OCI-LY1 (cell line): ENCODE measurements at regions not wholly inside any gene's neighbourhood (a gene's known extent, or its start where the extent isn't known, plus 50 kb on each side); places are given as distances from the start of the nearest gene placed in this dataset.

Experiments
- CTCF ChIP-seq: fragments of 200-600 bp; sonication (generic), shearing (Covaris generic); IDR thresholded peaks from 2 replicates; pipeline ENCODE4 v1.5.1; 2017; ENCODE audit warnings: mild to moderate bottlenecking, antibody characterized with exemption, low read length, moderate library complexity, mixed read lengths
- EZH2 ChIP-seq: fragments of 200-600 bp; sonication (generic), shearing (Covaris generic); IDR thresholded peaks from 2 replicates; pipeline ENCODE4 v1.8.0; 2017; ENCODE audit warnings: borderline replicate concordance, mixed run types, mild to moderate bottlenecking, antibody characterized with exemption, low read length, moderate library complexity, mixed read lengths

- TF ChIP-seq CTCF, result no peak
- no peak for TF ChIP-seq EZH2
Measured at GRCh38 chr1:238123201-238123600, 232.5 kb upstream of the ZP4 start.
